HCT116 (cell line): ENCODE measurements at regions not wholly inside any gene's neighbourhood (a gene's known extent, or its start where the extent isn't known, plus 50 kb on each side); places are given as distances from the start of the nearest gene placed in this dataset.

ENCODE experiments used
- CTCF ChIP-seq, 3 experiments: fragments of 200-600 bp in 1 of 3; sonication (generic) in 1 of 3; IDR thresholded peaks in 2 of 3; conservative IDR thresholded peaks in 1 of 3; 2 replicates each; pipeline ENCODE4 v1.5.1; 2012 to 2017; ENCODE audit warnings: low read depth in 2 of 3, low read length in 2 of 3, antibody characterized with exemption in 1 of 3, borderline replicate concordance in 1 of 3, control low read depth in 1 of 3, mild to moderate bottlenecking in 1 of 3, mixed read lengths in 1 of 3, mixed run types in 1 of 3, moderate library complexity in 1 of 3; ENCODE audit not compliant: insufficient read depth in 1 of 3
- EZH2 ChIP-seq: fragments of 200-600 bp; sonication (generic); IDR thresholded peaks from 2 replicates; pipeline ENCODE4 v1.6.1; 2017; ENCODE audit warnings: antibody characterized with exemption, mixed run types
- POLR2A ChIP-seq: IDR thresholded peaks from 2 replicates; pipeline ENCODE4 v1.7.0; 2011; ENCODE audit warnings: borderline replicate concordance; ENCODE audit not compliant: insufficient read depth, insufficient read length; ENCODE audit errors: extremely low read depth
- RAD21 ChIP-seq: IDR thresholded peaks from 2 replicates; pipeline ENCODE4 v1.6.1; 2012; ENCODE audit warnings: low read depth, mild to moderate bottlenecking
- SIN3A ChIP-seq: IDR thresholded peaks from 2 replicates; pipeline ENCODE4 v1.6.1; 2012; ENCODE audit warnings: low read depth

GRCh38 chr22:35178446-35178845, 78.8 kb upstream of the HMGXB4 start:
- TF ChIP-seq EZH2 (no peak), CTCF (IDR thresholded peaks at IDR 0.05 in 2 of 3, conservative IDR thresholded peaks at IDR 0.05 in 1 of 3; ENCODE audit: borderline replicate concordance in 1 of 3, insufficient read depth in 1 of 3, low read depth in 2 of 3, low read length in 2 of 3) (no peak), RAD21 (no peak), POLR2A (no peak), SIN3A (no peak)
